ENCODE measurements at regions not wholly inside any gene's neighbourhood (a gene's known extent, or its start where the extent isn't known, plus 50 kb on each side); places are given as distances from the start of the nearest gene placed in this dataset.
"Not testable (repeated sequence)": the region's sequence is repeated elsewhere in the genome, so short reads cannot be mapped to it uniquely, and the experiment has no call there.

DNA sequence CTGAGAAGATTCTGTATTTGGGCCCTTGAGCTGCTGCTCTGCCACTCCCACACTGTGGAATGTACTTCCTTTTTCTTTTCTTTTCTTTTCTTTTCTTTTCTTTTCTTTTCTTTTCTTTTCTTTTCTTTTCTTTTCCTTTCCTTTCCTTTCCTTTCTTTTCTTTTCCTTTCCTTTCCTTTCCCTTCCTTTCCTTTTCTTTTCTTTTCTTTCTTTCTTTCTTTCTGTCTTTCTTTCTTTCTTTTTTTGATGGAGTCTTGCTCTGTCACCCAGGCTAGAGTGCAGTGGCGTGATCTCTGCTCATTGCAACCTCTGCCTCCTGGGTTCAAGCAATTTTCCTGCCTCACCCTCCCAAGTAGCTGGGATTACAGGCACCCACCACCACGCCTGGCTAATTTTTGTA is 89.8 kb downstream of the DNAAF6 start:
- DNase-seq = not testable (repeated sequence)

DNA sequence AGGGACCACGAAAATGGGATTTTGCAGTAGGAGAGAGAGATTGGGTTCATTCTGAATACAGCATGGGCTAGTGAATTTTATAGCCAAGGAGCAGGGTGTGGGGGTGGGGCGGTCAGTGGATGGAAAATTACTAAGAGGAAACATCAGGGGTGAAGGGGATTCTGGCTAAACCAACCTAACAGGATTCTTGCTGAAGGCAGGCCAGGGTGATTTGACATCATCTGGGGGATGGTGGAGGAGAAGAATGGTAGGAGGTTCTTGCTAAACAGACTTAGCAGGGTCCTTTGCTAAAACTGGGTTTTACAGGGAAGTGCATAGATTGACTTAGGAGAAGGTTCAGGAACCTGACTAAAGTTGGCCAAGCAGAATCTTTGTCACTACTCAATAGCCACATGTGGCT is 91.9 kb downstream of the DNAAF6 start:
- no peak for DNase-seq

DNA sequence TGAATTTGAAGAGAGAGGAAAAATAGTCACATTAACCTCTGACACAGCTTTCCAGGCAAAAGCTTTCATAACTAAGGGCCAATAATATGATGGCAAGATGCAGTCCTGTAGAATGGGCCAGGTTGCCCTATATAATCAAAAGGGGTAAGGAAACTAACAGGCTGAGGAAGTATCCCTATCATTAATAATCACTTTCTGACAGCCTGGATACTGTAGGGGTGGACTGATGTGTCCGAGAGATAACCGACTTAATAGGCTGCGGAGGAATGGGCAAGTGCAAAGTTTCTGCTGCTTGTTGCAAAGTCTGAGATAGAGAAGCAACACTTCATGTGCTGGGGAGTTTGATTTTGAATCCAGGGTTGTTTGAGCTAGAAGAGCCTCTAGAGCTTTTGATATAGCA is 94.8 kb downstream of the DNAAF6 start:
- no peak for DNase-seq

DNA sequence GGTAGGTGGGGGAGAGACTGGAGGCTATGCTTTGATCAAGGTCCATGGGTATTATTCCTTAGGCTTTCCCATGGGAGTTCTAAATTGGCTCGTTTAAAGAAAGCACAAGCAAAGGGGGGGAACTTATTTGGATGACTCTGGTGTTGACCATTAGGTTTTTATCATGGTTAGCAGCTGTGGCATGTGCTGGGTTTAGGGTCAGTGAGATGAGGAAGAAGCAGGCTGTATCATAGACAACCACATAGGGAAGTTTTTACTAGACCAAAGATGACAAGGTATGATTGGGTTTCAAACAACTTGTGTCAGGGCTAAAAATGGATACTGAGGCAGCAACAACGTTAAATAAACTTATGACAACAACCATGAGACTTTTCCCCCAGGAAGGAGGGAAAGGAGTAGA is 97.7 kb downstream of the DNAAF6 start:
- no peak for DNase-seq

DNA sequence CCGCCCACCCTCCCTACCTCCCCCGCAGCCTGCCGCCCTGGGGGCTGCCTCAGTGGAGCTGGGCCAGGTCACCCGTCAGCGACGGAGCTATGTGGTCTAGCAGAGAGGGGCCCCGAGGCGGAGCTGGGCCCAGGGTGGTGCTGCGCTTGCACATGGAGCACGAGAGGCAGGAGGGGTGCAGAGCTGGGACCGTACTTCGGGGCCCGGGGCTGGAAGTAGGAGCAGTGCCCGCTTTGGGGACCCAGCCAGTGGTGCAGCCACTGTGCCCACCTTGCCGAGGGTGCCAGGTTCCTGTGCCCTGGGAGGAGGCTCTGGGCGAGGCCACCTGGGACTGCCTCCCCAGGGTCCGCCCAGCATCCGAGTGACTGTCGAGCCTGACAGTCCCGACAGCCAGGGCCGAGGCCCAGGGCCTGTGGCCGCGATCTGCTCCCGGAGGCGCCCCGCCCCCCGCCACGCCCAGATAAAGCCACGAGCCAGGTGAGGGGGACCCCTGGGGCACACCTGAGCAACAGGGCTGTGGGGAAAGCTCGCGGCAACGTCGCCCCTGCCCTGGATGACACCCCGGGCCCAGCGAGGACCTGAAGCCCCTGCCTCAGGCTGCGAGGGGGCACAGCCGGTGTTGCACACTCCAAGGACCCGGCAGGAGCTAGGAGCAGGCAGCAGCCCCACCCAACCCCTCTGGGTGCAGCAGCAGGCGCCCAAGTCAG is 117.5 kb downstream of the DNAAF6 start:
- DNase-seq = no peak

DNA sequence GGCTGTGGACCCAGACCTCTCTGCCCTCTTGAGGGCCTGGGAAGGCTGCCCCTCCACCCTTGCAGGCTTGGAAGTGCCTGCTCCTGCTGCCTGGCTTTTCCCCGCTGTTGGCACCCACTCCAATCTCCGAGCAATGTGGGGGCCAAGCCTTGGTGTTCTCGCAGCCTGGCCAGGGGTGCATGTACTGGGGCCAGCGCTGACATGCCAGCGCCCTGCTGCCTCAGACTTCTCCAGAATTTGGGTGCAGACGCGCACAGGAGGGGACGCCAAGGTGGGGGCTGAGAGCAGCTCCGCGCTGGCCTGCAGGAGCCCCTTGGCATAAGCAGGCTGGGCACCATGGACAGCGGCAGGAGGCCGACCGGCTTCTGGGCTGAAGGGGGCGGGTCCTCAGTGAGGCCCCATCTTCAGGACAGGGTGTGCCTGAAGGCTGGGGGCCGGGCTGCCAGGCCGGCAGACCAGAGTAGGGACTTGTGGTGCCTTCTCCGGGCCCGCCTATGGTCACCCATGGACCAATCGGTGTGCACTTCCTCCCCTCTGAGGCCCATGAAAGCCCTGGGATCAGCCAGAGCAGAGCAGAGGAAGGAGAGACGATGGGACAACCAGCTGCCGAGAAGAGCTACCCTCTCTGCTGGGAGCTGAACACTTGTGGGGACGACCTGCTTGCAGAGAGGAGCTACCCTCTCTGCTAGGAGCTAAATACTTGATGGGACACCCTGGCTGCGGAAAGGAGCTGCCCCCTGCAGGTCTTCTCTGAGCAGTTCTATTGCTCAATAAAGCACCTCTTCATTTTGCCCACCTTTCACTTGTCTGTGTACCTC is 118.3 kb downstream of the DNAAF6 start:
- peak; percentile 65 for DNase-seq

DNA sequence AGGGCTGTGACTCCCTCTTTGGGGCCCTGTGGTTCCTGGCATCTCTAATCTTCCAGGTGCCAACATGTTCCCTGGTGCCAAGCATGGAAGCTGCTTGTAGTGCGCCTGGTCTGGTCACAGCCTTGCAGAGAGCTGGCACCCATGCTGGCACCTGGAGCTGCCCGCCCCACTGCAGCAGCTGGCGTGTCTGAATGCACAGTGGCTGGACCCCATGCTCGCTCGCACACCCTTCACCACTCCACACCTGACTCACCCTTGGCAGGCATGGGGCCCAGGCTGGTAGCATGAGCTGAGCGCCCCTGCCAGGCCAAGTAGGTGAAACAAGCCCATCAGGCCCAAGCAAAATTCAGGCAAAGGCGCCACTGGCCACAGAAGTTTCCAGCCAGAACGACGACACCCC is 119.1 kb downstream of the DNAAF6 start:
- DNase-seq = no peak

DNA sequence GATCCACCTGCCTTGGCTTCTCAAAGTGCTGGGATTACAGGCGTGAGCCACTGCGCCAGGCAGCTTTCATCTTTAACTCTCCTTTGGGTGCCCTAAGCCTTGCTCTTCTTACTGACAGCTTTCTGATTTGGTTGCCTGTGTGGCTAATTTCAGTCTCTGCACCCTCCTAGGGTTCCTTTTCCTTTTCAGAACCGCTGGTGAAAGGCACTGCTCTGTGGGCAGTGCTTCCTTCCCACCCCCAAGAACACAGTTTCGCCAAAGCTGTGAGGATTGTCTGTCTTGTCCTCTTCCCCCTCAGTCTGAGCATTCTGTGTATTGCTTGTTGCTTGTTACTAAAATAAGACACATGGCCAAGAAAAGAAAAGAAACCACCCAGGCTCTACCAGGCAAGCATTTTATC is 101.4 kb upstream of the FRMPD3 start:
- no peak for DNase-seq

DNA sequence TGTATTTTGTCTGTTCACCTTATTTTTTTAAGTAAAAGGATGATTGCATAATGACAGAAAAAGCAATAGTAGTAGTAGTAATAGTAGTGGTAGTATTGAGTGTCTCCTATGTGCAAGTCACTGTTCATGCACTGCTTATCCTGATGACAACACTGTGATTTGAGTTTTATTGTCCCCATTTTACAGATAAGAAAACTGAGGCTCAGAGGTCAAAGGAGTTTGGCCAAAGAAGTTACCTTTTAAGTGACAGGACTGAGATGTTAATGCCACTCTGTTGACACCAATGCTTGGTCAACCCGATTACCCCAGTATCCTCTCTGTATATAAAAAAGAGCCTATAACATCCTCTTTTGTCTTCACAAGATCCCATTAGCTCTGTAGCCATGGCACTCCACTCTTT is 100.5 kb upstream of the FRMPD3 start:
- no peak for DNase-seq

DNA sequence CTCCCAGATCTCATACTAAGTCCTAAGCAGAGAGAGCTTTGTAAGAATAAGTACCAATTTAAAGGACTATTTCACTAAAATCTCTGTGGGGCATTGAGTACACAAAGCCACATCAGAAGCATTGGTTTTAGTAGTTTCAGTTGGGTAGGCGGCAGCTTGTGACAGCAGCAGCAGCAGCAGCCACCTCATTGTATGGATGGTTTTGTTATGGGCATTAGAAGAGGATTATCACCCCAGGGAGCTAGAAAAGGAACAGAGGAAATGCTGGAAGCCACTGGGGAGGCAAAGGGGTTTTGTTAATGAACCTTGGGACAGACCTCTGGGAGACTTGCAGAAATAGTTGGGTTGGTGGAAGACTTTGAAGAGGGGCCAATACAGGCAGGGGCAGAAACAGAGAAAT is 93.9 kb upstream of the FRMPD3 start:
- DNase-seq = no peak

DNA sequence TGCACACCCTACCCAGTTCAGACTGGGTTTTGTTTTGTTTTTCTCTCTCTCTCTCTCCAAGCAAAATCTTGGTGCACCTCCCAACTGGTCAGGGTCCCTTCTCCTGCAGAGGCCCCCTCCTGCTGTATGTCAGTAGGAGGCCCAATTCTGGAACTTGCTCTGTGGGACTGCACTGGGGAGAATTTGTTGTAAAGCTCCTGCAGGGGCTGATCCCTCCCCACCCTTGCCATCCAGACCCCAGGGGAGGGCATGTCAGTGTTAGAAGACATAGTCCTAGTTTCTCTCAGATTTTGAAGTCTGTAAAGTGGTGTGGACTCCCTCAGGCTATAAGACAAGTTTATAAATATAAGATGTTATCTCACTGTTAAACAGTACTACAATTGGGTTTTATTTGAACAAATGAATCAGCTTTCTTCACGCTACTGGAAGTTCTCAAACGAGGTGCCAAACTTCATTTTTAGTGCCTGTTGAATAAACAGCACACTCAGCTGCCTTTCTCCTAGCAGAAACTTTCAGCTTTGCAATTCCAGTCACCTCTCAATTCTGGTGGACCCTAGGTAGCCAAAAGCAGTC is 88.6 kb upstream of the FRMPD3 start:
- DNase-seq = no peak

DNA sequence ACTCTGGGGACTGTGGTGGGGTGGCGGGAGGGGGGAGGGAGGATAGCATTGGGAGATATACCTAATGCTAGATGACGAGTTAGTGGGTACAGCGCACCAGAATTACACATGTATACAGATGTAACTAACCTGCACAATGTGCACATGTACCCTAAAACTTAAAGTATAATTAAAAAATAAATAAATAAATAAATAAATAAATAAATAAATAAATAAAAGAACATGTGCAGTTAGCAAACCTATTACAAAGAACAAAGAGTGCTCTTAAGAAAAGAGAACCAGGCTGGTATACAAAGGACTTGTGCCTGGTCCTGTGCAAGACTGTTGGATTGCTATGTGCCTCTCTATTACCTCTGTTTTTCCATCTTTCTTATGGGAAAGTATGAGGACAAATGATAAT is 79.3 kb upstream of the FRMPD3 start:
- DNase-seq = not testable (repeated sequence)

DNA sequence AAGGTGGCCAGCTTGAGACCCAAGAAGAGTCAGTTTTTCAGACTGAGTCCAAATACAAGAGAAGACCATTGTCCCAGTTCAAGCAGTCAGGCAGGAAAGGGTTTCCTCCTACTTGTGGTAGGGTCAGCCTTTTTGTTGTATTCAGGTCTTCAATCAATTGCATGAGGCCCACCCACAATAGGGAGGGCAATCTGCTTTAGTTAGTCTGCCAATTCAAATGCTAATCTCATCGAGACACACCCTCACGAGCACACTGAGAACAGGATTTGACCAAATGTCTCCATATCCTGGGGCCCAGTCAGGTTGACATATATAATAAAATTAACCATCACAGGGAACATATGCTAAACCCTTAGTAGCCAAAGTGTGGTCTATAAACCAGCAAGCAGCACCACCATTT is 75.3 kb upstream of the FRMPD3 start:
- no peak for DNase-seq

DNA sequence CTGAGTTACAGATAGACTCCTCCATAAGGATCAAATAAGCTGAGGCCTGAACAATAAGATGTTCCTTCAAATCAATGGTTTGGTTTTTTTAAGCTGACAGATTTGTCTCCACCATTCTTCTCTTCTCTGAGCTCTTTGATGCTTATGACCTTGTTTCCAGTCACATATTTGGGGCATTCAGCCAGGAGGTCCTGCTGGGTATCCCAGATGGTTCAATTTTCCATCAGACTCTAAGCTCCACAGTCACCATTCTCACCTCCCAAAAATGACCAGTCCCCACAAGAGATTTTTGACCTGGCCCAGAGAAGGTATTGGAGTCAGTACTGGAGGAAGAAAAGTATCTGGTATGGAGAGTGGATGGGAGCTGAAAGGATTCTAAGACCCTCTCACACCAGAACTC is 74.6 kb upstream of the FRMPD3 start:
- no peak for DNase-seq

DNA sequence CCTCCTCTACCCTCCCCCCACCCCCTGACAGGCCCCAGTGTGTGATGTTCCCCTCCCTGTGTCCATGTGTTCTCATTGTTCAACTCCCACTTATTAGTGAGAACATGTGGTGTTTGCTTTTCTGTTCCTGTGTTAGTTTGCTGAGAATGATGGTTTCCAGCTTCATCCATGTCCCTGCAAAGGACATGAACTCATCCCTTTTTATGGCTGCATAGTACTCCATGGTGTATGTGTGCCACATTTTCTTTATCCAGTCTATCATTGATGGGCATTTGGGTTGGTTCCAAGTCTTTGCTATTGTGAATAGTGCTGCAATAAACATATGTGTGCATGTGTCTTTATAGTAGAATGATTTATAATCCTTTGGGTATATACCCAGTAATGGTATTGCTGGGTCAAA is 73.3 kb upstream of the FRMPD3 start:
- DNase-seq = not testable (repeated sequence)

DNA sequence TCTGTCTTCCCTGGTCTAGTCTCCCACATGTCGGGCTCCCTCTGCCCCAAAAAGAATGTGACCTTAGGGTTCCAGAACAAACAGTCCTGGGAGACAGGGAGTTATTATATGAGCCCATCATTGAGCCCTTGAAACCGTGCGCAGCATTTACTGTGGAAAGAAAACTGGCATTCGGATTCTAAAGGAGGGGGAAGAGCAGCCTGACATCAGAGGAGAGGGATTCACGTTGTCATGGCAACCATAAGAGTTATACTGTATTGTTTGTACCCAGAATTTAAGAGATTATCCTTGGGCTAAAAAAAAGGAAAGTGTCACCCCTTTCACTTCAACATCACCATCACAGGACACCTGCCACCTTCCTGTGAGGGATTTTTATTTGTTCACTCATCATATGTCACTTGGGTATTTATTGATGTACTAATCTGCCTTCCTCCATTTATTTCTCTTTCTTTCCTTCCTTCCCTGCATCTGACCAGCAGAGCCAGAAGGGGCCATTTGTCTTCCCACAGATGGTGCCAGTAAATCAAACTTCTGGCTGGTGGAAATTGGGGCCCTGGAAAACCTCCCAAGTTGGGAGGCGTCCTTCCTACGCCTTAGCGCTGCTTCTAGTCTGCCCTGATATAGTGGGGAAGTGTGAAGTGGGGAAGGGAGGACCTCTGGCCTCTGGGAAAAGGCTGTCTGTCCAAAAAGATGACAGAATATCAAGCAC is 64.9 kb upstream of the FRMPD3 start:
- DNase-seq = no peak

DNA sequence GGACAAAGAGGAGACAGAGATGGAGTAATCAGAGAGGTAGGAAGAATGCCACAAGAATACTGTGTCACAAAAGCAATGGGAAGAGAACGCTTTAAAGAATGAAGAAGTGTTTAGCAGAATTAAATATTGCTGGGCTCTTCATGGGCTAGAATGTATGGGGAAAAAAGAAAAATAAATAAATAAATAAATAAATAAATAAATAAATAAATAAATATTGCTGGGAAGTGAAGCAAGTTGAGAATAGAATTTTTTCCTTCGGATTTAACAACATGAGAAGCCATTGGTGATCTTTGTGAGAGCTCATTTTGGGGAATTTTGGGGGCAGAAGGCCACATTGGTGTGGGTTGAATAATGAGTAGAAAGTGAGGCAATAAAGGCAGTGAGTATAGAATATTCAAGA is 59.7 kb upstream of the FRMPD3 start:
- DNase-seq = no peak

DNA sequence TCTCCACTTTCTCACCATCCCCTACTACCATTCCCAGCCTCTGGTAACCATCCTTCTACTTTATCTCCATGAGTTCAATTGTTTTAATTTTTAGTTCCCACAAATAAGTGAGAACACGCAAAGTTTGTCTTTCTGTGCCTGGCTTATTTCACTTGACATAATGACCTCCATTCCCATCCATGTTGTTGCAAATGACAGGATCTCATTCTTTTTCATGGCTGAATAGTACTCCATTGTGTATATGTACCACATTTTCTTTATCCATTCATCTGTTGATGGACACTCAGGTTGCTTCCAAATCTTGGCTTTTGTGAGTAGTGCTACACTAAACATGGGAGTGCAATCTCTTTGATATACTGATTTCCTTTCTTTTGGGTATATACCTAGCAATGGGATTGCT is 55.8 kb upstream of the FRMPD3 start:
- not testable (repeated sequence) for DNase-seq

DNA sequence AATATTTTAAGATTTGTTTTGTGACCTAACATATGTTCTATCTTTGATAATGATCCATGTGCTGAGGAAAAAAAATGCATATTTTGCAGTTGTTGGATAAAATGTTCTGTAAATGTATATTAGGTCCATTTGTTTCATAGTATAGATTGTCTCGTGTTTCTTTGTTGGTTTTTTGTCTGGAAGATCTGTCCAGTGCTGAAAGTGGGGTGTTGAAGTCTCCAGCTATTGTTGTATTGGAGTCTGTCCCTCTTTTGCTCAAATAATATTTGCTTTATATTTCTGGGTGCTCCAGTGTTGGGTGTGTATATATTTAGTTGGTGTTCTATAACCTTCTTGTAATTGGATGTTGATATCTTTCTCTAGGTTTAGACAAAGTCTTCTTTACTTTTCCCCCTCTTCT is 53.2 kb upstream of the FRMPD3 start:
- DNase-seq = no peak

DNA sequence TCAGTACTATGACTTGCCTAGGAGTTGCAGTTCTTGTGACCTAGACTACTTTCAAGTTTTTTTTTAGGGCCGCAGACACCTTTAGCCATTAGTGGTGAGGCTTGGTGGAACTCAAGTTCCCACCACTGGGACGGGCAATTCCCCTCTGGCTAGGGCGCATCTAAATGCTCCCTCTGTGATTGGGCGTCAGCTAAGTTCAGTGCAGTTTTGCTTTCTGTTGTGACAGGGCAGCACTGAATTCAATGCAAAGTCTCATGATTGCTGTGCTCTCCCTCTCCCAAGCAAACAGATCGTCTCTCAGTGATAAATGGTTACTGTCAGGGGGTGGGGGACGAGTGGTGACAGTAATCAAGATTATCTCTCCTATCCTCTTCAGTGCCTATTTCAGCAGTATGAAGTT is 52.7 kb upstream of the FRMPD3 start:
- DNase-seq = no peak

DNA sequence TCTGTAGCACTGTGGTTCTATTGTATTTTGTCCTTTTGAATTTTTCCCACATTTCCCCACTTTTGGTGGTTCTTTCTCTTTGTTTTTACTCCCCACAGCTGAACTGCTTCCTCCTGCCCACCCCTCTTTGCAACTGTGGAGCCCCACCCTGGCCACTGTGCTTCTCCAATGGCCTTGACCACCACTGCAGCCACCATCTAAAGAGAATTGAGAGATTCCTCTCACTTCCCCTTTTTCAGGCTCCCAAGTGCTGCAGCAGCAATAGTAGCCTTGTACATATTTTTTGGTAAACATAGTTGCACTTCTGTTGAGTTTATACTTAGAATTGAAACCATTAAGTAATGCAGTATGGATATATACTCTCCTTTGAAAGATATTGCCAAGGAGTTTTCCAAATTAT is 51.3 kb upstream of the FRMPD3 start:
- no peak for DNase-seq

Data from right forelimb (tissue), 1 donor.